GM21515 (cell line): ENCODE measurements at regions not wholly inside any gene's neighbourhood (a gene's known extent, or its start where the extent isn't known, plus 50 kb on each side); places are given as distances from the start of the nearest gene placed in this dataset.
"Not testable (repeated sequence)": the region's sequence is repeated elsewhere in the genome, so short reads cannot be mapped to it uniquely, and the experiment has no call there.

ENCODE experiments used
- ATAC-seq: cut with Tn5 transposase; IDR thresholded peaks from one replicate; pipeline ENCODE4 v1.9.1; 2021; ENCODE audit not compliant: unreplicated experiment

DNA sequence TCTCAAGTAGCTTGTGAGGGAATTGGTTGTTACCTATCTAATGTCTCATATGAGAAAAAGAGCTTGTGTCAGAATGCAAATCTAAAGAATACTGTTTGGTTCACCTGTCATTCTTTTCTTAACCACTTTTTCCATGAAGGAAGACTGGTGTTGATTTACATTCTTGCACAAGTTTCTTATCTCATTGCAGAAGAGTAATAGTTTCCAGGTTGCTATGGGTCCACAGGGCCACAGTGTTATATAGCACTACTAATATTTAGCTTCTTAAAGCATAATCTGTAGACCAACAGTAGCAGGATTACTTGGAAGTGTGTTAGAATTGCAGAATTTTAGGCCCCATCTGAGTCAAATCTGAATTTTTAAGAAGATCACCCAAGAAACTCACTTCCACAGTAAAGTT is 697.5 kb downstream of the GBE1 start:
- no peak for ATAC-seq

DNA sequence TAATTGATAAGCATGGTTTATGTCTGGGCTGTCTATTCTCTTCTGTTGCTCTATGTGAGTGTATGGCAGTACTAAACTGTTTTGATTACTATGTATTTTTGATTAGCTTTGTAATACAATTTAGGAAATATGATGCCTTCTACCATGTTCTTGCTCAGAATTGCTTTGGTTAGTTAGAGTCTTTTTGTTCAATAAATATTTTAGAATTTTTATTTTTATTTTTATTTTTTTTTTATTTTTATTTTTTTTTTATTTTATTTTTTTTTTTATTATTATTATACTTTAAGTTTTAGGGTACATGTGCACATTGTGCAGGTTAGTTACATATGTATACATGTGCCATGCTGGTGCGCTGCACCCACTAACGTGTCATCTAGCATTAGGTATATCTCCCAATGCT is 710.3 kb downstream of the GBE1 start:
- not testable (repeated sequence) for ATAC-seq

DNA sequence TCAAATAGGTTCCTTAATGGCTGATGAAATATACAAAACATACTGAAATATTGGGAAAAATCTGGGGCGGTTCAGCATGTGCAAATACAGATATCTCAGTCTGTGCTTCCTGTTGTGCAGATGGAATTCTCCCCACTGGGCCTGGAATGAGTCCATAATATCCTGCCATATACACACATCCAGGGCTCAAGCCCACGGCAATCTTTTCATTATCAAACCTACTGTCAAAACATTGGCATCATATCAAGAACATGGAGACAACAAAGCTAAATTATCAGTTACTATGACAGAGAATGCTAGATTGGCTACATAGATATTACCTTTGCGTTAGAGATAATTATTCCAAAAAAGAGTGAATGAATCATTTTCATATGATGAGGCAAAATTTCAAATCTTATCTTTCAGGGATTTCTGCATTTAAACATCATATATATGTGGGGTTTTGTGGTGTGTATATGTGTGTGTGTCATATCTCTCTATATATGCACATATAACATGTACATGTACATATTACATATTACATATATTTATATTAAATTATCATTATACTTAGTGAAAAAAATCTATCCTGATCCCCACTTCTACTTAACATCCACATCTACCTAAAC is 713.3 kb downstream of the GBE1 start:
- ATAC-seq, result no peak

DNA sequence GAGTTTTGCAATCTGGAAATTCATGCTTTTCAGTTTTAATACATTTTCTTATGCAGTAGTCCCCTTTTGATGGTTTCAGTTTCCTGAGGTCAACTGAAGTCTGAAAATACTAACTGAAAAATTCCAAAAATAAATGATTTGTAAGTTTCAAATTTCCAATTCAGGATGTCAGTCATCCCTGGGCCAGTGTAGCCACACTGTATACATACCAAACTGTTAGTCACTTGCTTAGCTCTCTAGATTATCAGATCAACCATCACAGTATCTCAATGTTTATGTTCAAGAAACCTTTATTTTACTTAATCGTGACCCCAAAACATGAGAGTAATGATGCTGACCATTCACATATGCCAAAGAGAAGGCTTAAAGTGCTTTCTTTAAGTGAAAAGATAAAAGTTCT is 715.5 kb downstream of the GBE1 start:
- no peak for ATAC-seq

DNA sequence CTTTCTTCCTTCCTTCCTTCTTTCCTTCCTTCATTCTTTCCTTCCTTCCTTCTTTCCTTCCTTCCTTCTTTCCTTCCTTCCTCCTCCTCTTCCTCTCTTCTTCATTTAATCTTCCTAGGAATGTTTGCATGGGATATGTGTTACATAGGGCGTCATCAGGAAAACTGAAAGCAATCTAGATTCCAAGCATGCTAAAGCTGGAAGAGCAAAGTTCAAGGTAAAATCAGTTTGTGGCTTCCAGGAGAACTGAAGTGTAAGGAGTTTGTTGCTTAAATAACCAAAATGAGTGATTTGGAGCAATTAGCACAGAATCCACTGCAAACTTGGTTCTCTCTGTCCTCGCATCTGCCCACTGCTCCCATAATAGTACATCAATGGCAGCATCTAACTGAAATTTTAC is 716.2 kb downstream of the GBE1 start:
- no peak for ATAC-seq

DNA sequence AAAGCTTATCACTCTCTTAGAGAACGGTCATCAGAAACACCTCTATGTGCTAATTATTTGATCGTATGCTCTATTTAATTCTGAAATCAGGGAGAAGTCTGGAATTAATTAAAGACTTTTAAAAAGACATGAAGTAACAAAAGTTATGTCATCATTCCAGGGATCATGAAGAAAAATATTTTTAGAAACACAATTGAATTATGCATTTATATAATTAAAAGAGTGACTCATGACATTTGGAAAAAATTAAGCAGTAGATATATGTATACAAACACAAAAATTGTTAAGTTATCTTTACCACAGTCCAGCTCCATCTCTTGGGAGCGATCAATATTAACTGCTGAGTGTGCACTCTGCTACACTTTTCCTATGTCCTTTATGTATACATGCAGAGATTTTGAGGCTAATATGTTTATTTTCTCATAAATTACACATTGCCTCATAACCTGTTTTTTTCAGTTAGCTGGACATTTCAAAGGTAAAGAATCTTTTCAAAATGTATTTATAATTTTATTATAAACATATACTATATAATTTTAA is 717.7 kb downstream of the GBE1 start:
- ATAC-seq, result no peak

DNA sequence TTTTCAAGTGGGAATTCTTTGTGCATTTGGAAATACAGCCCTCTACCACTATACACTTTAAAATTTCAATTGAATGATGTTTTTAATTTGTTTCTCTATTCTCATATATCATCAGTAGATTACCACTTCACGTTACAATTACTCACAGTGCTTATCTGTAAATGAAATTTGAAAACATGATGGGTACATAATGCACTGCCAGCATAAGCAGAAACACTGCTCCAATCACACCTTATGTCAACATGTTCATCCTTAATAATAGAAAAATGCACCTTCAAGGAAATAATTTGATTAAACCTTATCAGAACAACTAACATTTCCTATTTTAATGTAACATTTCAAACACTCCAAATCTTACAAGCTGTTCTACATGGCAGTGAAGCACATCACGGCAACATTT is 718.4 kb downstream of the GBE1 start:
- no peak for ATAC-seq

DNA sequence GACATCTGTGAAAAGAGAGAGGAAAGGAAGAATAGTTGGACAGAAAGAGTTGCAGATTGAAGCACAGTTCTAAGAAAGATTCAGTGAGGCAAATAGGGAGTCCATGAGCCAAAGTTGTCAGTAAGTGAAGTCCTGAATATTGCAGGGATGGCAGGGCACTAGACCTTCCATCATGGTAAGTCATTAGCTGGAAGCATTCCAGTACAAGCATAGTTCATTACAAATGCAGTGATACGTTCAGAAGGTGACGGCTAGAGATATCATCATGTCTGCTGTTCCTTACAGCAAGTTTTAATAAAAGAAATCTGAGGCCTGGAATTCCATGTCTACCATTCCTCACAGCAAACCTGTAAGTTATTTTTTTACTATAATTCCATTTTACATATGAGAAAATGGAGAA is 720.1 kb downstream of the GBE1 start:
- no peak for ATAC-seq

DNA sequence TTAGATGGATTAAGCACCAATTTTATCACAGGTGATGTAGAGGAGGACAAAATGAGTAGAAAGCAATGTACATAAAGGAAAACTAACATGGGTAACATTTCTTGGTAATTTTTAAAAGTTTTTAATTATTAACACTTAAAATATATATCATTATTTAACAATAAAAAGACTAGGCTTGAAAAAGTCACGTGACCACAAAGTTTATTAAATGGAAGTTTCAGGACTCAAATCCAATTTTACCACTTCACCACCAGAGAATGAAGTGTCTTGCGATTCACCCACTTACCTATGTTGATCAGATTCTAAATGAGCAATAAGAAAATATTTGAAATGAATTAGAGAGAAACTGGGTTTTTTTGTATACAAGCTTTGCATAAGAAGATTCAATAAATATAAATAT is 721.3 kb downstream of the GBE1 start:
- no peak for ATAC-seq

DNA sequence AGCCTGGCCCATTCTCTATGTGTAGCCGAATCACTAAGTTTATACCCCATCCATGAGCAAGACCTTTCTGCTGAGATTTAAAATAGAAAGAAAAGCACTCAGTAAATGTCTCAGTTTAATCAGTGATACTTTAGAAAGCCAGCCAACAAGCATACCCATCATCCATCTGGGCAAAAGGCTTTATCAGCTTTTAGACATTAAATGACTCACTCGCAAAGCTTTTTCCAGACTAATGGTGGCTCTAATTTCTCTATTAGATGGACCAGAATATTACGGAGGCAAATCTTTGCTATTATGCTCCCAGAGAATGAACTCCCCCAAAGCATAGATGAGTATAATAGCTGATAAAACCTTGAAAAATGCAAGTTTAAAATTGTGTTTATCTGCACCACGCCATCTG is 727.8 kb downstream of the GBE1 start:
- ATAC-seq, result no peak

DNA sequence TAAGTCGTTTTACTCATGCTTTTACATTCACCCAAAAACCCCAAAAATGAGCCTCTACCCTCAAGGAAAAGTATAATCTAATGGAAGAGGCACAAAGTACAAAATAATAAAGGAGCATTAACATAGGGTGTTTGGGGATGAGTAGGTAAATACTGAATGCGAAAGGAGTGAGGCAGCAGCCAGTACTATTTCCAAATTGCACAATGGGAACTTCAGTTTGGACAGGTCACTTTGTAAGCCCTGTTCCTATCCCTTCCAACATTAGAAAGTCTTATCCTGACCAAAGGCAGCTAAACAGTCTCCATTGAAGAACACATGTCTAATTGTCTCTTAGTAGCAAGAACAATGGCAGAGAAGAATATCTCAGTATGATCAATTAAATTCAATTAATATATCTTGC is 728.3 kb downstream of the GBE1 start:
- ATAC-seq, result no peak

DNA sequence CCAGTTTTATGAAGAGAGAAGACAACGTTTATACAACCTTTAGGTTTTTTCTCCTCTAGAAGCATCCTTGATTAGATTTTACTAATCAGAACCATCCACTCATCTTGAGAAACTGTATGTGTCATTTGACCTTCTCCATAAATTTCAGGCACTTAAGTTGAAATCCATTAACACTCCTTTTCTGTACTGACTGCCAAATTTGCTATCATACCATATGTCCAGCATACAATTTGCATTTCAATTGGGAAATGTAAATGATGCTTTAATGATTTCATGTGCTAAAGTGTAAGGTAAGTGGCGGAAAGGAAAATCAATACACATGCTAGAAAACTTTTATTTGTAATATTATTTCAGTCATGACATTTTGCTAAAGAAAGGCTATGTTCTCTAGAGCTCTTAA is 731.6 kb downstream of the GBE1 start:
- ATAC-seq, result no peak

DNA sequence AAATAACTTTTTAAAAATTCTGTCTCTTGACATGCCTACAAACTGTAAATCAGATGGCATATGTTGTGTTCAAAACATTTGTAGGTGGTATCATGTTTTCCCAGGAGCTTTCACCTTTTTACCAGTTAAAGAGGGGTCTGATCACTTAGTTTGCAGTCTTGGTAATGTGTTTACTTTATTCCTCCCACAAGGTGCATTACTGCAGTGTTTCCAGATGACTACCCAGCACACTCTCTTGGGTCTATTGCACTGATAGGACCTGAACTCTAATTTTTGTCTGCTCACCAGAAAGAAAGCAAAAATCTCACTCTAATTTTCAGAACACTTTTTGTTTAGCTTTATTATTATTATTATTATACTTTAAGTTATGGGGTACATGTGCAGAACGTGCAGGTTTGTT is 734.1 kb downstream of the GBE1 start:
- no peak for ATAC-seq

DNA sequence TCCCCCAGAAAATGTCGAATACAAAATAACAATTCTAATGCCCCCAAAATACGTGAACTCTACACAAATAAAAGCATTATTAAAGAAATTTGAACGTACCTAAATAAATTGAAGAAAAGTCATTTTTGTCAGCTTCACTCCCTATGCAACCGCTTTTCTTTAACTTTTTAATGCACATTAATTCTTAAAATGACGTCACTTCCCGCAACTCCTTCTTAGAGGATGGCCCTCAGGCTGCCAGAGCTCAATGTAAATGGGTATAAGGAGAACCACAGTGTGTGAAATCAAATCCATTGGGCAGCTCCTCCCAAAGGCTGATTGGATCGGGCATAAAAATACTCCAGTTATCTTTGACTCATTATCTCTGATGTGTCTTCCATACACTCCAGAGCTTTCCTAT is 736.9 kb downstream of the GBE1 start:
- no peak for ATAC-seq

DNA sequence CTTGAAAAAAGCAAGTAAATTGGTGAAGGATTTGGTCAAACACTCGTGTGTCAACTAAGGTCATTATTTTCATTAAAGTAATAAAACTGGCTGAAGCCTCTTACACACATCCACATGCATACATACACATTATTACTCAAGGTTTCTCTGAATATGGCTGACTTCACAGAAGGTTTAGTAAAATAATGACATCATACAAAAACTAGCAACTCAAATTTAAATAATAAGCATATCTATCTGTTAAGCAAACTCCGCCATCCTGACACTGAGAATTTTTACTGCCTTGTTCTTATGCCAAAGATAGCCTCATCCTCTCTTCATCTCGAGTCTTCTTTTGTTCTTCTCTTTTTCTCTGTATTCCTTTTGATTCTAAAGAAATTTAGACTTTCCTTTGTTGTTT is 739.1 kb downstream of the GBE1 start:
- ATAC-seq, result no peak

DNA sequence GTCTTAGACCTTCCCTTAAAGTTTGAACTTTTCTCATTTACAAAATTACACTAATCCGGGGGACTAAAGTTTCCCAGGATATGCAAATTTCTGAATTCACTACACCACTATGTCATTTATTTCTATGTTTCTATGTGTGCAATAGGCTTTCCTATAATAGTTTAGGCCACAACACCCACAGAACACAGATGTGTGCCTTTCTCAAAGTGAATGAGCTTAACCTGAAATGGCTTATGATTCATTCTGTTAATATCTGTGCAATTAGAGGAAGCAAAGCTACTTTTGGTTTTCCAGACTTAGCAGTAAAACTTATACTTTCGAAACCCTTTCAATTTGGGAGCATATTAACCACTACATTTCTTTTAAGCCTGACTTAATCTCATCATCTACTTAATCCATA is 748.1 kb downstream of the GBE1 start:
- no peak for ATAC-seq

DNA sequence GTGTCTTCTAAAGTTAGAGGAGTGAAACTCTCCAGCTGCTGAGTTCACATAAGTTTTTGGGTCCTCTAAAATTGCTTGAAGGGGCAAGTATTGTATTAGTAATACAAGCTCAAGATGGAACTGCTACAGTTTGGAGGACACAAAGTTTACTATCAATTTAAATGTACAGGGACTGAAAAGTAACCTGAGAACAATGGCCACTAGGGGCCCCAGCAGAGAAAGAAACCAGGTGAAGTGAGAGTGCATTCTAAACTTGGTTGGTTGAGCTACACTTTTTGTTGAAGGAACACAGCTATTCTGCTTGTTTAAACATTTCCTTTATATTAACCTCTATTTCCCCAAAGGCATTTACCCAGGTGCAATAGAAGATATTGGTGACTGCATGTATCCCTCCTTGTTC is 755.5 kb downstream of the GBE1 start:
- ATAC-seq, result no peak

DNA sequence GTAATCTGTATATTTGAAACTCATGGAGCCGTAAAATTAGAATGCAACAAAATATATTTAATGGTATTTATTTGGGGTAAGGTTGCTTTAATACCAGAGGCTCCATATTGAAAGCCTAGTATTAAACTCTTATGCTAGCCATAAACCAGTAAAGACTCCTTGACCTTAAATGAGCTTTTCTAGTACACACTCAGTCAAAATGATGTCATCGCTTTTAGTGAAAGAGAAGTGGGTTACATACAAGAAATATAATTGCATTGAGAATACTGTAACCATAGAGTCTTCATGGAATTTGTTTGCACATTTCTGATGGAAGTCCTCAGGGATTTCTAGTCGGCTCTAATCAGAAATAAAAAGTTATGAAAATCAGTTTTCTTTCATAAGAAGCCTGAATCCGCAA is 757.6 kb downstream of the GBE1 start:
- no peak for ATAC-seq

DNA sequence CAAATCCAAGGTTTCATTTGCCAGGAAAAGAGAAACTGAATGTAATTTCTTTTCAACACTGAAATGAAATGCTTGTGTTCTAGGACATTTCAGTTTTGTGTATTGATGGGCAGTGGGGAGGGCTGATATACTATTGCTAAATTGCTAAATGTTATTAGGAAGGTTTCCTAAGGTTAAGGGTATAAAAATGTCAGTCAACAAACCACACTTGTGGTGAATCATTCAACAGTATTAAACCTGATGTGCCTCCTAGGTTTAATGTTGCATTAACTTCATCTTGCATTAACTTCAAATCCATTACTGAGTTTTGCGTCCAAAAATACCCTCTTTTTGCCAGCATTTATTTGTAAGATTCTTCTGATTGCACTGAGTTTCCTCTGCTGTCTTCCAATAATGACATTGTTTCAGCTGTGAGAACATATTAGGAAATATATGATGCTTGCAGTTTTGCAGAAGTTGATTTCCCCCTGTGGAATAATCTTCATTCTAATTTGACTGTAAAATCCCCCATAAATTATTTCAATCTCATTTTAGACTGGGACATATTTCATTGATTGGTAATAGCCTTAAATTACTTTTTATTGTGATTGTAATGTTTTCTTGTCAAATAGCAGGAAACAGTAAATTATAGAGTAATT is 758.3 kb downstream of the GBE1 start:
- ATAC-seq, result no peak

DNA sequence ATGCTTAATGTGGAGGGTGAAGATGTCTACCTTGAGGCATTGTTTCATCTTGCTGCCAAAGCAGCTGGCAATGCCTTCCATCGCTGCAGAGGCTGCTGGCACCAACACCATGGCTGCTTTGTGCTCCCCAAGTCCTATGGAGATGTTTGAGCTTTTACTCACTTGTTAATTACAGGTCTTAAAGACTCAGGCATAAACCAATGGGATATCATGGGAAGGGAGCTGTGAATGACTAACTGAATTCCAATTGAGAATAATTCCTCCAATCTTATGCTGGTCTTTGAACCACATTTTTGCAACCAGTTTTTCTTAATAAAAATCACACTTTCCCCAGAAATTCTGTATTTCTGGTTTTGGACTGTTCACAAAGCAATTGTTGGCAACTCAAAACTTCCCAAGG is 762.0 kb downstream of the GBE1 start:
- ATAC-seq, result no peak

DNA sequence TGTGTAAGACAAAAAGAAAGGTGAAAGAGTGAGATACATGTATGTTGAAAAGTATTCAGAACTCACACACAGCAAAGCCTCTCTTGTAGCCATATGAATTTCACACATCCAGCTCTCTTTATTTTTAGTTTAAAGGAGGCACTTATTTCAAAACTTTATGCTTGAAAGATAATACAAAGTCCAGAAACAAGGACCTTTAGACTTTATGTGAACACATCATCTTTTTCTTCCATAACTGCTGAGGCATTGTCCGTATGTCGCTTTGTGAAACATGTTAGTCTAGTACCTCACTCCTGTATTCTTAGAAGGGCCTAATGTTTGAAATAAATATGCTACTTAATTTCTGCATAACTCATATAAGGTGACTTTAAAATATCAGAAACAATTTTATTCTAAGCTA is 763.4 kb downstream of the GBE1 start:
- ATAC-seq, result no peak

DNA sequence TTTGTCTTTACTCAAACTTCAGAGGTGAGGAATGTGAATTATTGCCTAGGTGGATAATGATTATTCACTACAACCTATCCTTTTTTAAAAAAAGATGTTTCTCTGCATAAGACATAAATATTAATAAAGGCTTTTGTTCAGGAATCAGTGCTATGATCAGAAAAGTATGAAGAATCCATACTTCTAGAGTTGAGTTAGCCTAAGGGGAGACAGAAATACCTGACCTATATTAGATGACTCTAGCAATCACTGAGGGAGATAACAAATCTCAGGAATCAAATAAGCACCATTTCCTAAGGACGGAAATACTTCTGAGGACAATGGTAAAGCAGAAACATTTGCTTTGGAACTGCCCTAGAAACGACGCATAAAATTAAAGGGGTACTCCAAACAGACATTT is 763.8 kb downstream of the GBE1 start:
- ATAC-seq, result no peak

DNA sequence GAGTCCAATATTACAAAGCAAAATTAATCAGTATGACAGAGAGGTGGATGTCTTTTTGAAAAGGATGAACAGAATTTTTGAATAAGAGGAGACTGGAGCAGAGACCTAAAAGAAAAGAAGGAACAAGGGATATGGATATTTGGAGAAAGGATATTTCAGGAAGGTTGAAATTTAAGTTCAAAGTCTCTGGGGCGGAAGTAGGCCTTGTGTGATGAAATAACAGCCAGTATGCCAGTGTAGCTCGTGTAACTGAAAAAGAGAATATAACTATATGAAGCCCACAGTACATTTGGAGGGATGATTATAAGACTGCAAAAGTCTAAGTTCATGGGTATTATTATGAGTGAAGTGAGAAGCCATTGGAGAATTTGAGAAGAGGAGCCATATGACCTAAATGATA is 766.7 kb downstream of the GBE1 start:
- ATAC-seq, result no peak
